ENCODE measurements at regions not wholly inside any gene's neighbourhood (a gene's known extent, or its start where the extent isn't known, plus 50 kb on each side); places are given as distances from the start of the nearest gene placed in this dataset.

DNA sequence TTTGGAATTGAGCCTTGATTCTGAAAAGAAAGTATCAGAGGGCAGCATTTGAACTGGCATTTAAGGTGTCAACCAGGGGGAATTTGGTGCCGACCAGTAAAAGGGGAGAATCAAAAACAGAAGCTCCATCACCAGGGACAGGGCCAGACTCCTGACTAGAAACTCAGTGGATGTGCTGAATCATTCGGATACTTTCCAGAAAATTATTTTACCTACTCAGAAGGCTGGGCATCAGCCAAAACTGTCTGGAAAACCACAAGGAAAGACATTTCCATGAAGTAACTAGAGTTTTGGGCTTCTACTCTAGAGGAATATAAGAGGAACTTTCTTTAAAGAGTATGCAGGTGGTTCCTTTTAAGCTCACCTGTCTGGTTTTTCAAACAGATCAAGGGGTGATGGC lies 756.6 kb downstream of the RNF144A start:
- ATAC-seq (no peak), FAIRE-seq (no peak), DNase-seq (ENCODE audit: extremely low read depth in 1 of 4, low spot score in 3 of 4) (no peak)
- Histone ChIP-seq H3K9ac (ENCODE audit: insufficient read depth in 1 of 2, low read depth in 2 of 2, low read length in 2 of 2) (no peak overlapping the region), H3K4me3 (no peak overlapping the region), H3K79me2 (ENCODE audit: control insufficient read depth, insufficient read depth, low read length) (no peaks in the 10 kb centered on the region), H3K4me2 (ENCODE audit: insufficient read depth, low read length) (no peak overlapping the region), H2AFZ (ENCODE audit: low read depth, low read length) (no peak overlapping the region), H3K36me3 (ENCODE audit: control insufficient read depth, insufficient read depth, low read length) (no peaks in the 10 kb centered on the region), H3K4me1 (replicated peaks in 1 of 2; ENCODE audit: control insufficient read depth in 2 of 2, insufficient read depth in 2 of 2, low read length in 2 of 2) (no peaks in the 10 kb centered on the region), H4K20me1 (replicated peaks; ENCODE audit: control insufficient read depth, insufficient read depth, low read length) (no peaks in the 10 kb centered on the region), H3K27ac (ENCODE audit: extremely low read depth, low read depth, low read length) (no peak overlapping the region), H3K9me1 (ENCODE audit: control insufficient read depth, insufficient read depth, low read length) (no peaks in the 10 kb centered on the region), H3K27me3 (ENCODE audit: control insufficient read depth in 2 of 2, insufficient read depth in 2 of 2, low read length in 2 of 2) (no peaks in the 10 kb centered on the region), H3K9me3 (replicated peaks; ENCODE audit: control insufficient read depth, insufficient read depth, low read depth, low read length) (no peaks in the 10 kb centered on the region)
- ChIA-PET POLR2A (no interaction called here), CTCF (ENCODE audit: low intra/inter-chr PET ratio) (no interaction called here)
- WGBS (ENCODE audit: insufficient coverage, low coverage, missing lambda C conversion rate): 0% methylated on average over 2 of the region's 2 CpGs
- BruUV-seq (replicated peaks): no TSS peak
- intact Hi-C loops (cut with micrococcal nuclease): loop anchor here (2.0 to 5.0 kb wide), 2 partner anchors 471 to 577 kb away; no protein-coding TSS in a partner anchor
- in situ Hi-C loops (cut with MboI): no loop called here
- TF ChIP-seq LEF1 (IDR thresholded peaks at IDR 0.05) (no peak), ASH1L (IDR thresholded peaks at IDR 0.05; ENCODE audit: borderline replicate concordance, low read depth, partially characterized antibody) (no peak), FOXP1 (CRISPR knock-in tag; IDR thresholded peaks at IDR 0.05) (no peak), CBX2 (IDR thresholded peaks at IDR 0.05; ENCODE audit: insufficient read depth, low read length, poor library complexity, severe bottlenecking) (no peak), U2AF1 (optimal IDR thresholded peaks at IDR 0.05; ENCODE audit: low read depth, low read length) (no peak), MYC (IDR thresholded peaks at IDR 0.05; ENCODE audit: low read depth, low read length) (no peak), MYC (CRISPR knock-in tag; IDR thresholded peaks at IDR 0.05; ENCODE audit: borderline replicate concordance, low read depth) (no peak), TOE1 (IDR thresholded peaks at IDR 0.05; ENCODE audit: borderline replicate concordance) (no peak), TOE1 (CRISPR knock-in tag; IDR thresholded peaks at IDR 0.05; ENCODE audit: borderline replicate concordance, low read depth) (no peak), ZNF23 (CRISPR knock-in tag; IDR thresholded peaks at IDR 0.05) (no peak), CREBBP (IDR thresholded peaks at IDR 0.05; ENCODE audit: low read depth, low read length) (no peak)
- TF ChIP-seq, protein P1, sequence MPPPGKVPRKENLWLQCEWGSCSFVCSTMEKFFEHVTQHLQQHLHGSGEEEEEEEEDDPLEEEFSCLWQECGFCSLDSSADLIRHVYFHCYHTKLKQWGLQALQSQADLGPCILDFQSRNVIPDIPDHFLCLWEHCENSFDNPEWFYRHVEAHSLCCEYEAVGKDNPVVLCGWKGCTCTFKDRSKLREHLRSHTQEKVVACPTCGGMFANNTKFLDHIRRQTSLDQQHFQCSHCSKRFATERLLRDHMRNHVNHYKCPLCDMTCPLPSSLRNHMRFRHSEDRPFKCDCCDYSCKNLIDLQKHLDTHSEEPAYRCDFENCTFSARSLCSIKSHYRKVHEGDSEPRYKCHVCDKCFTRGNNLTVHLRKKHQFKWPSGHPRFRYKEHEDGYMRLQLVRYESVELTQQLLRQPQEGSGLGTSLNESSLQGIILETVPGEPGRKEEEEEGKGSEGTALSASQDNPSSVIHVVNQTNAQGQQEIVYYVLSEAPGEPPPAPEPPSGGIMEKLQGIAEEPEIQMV (tag; conservative IDR thresholded peaks at IDR 0.05; ENCODE audit: low read depth): no peak

Measured in K562 (cell line).